GM21786 (cell line): ENCODE measurements at regions not wholly inside any gene's neighbourhood (a gene's known extent, or its start where the extent isn't known, plus 50 kb on each side); places are given as distances from the start of the nearest gene placed in this dataset.

ENCODE experiments used
- ATAC-seq: cut with Tn5 transposase; IDR thresholded peaks from one replicate; pipeline ENCODE4 v1.9.1; 2021; ENCODE audit not compliant: unreplicated experiment

GRCh38 chr13:105297839-105298238, 1237.6 kb downstream of the EFNB2 start:
- no peak for ATAC-seq

GRCh38 chr13:105291987-105292386, 1243.5 kb downstream of the EFNB2 start:
- no peak for ATAC-seq

- no peak for ATAC-seq
Measured at GRCh38 chr13:105290596-105290995, 1244.9 kb downstream of the EFNB2 start.

GRCh38 chr13:105285526-105285925, 1249.9 kb downstream of the EFNB2 start:
- no peak for ATAC-seq

GRCh38 chr13:105282406-105283285, 1252.8 kb downstream of the EFNB2 start:
- no peak for ATAC-seq

- no peak for ATAC-seq
Measured at GRCh38 chr13:105278943-105279381, 1256.5 kb downstream of the EFNB2 start.

- ATAC-seq, result no peak
Measured at GRCh38 chr13:105276571-105276970, 1258.9 kb downstream of the EFNB2 start.

- no peak for ATAC-seq
Measured at GRCh38 chr13:105273665-105274222, 1261.7 kb downstream of the EFNB2 start.

- ATAC-seq, result no peak
Measured at GRCh38 chr13:105272660-105273631, 1262.5 kb downstream of the EFNB2 start.

- no peak for ATAC-seq
Measured at GRCh38 chr13:105266615-105267014, 1268.8 kb downstream of the EFNB2 start.

- ATAC-seq, result no peak
Measured at GRCh38 chr13:105262579-105262978, 1272.9 kb downstream of the EFNB2 start.

GRCh38 chr13:105259426-105259825, 1276.0 kb downstream of the EFNB2 start:
- ATAC-seq, result no peak

GRCh38 chr13:105255472-105255871, 1280.0 kb downstream of the EFNB2 start:
- no peak for ATAC-seq

- no peak for ATAC-seq
Measured at GRCh38 chr13:105251293-105251692, 1284.2 kb downstream of the EFNB2 start.

- no peak for ATAC-seq
Measured at GRCh38 chr13:105247830-105248229, 1287.6 kb downstream of the EFNB2 start.

- no peak for ATAC-seq
Measured at GRCh38 chr13:105240371-105240770, 1295.1 kb downstream of the EFNB2 start.

- no peak for ATAC-seq
Measured at GRCh38 chr13:105232439-105232838, 1303.0 kb downstream of the EFNB2 start.

- no peak for ATAC-seq
Measured at GRCh38 chr13:105232006-105232405, 1303.5 kb downstream of the EFNB2 start.

GRCh38 chr13:105231579-105231978, 1303.9 kb downstream of the EFNB2 start:
- no peak for ATAC-seq

GRCh38 chr13:105220881-105221280, 1314.6 kb downstream of the EFNB2 start:
- no peak for ATAC-seq

GRCh38 chr13:105220063-105220462, 1315.4 kb downstream of the EFNB2 start:
- no peak for ATAC-seq
